ENCODE measurements at regions not wholly inside any gene's neighbourhood (a gene's known extent, or its start where the extent isn't known, plus 50 kb on each side); places are given as distances from the start of the nearest gene placed in this dataset.
A peak's percentile ranks its signal among the peaks of the same experiment; 100 is the strongest.

GRCh38 chr16:9251026-9251425, 159.6 kb downstream of the HAPSTR1 start:
- H3K4me1 ChIP-seq (ENCODE audit: control insufficient read depth, extremely low read depth, insufficient read depth, low read length), result no peaks in the 10 kb centered on the region
- no peak overlapping the region for H2AFZ ChIP-seq (ENCODE audit: low read length)
- H4K20me1 ChIP-seq (ENCODE audit: control insufficient read depth, extremely low read depth, insufficient read depth, low read length), result peaks cover 2% of the 10 kb centered on the region
- no peaks in the 10 kb centered on the region for H3K36me3 ChIP-seq (ENCODE audit: control insufficient read depth, insufficient read depth, low read length)
- H3K27ac ChIP-seq (ENCODE audit: insufficient read depth, low read length), result no peak overlapping the region
- H3K9me3 ChIP-seq (ENCODE audit: control insufficient read depth, insufficient read depth, low read depth, low read length), result no peaks in the 10 kb centered on the region
- no peak overlapping the region for H3K4me3 ChIP-seq (replicated peaks in 1 of 4; ENCODE audit: control extremely low read depth in 1 of 4, insufficient read depth in 1 of 4, low read depth in 3 of 4, low read length in 4 of 4)
- no peaks in the 10 kb centered on the region for H3K27me3 ChIP-seq (ENCODE audit: control insufficient read depth, insufficient read depth, low read length)
- no peak overlapping the region for H3K4me2 ChIP-seq (ENCODE audit: extremely low read depth, insufficient read depth, low read length)
- H3K79me2 ChIP-seq (ENCODE audit: control insufficient read depth, insufficient read depth, low read length), result no peaks in the 10 kb centered on the region
- DNase-seq (ENCODE audit: low read depth in 2 of 2), result no peak
- TF ChIP-seq EZH2 (IDR thresholded peaks at IDR 0.05; ENCODE audit: low read length, missing control alignments), result no peak
- TF ChIP-seq CTCF (conservative IDR thresholded peaks at IDR 0.05 in 1 of 2, IDR thresholded peaks at IDR 0.05 in 1 of 2; ENCODE audit: low read depth in 1 of 2, low read length in 2 of 2), result no peak
- no peak overlapping the region for H3K9ac ChIP-seq (ENCODE audit: insufficient read depth, low read length)

GRCh38 chr16:9254863-9255262, 163.4 kb downstream of the HAPSTR1 start:
- H3K9ac ChIP-seq (ENCODE audit: insufficient read depth, low read length), result no peak overlapping the region
- H3K27ac ChIP-seq (ENCODE audit: insufficient read depth, low read length), result no peak overlapping the region
- H4K20me1 ChIP-seq (ENCODE audit: control insufficient read depth, extremely low read depth, insufficient read depth, low read length), result no peaks in the 10 kb centered on the region
- H3K4me3 ChIP-seq (replicated peaks in 1 of 4; ENCODE audit: control extremely low read depth in 1 of 4, insufficient read depth in 1 of 4, low read depth in 3 of 4, low read length in 4 of 4), result no peak overlapping the region
- no peaks in the 10 kb centered on the region for H3K9me3 ChIP-seq (ENCODE audit: control insufficient read depth, insufficient read depth, low read depth, low read length)
- H3K36me3 ChIP-seq (ENCODE audit: control insufficient read depth, insufficient read depth, low read length), result no peaks in the 10 kb centered on the region
- no peak for DNase-seq (ENCODE audit: low read depth in 2 of 2)
- no peak overlapping the region for H2AFZ ChIP-seq (ENCODE audit: low read length)
- no peak overlapping the region for H3K4me2 ChIP-seq (ENCODE audit: extremely low read depth, insufficient read depth, low read length)
- H3K27me3 ChIP-seq (ENCODE audit: control insufficient read depth, insufficient read depth, low read length), result no peaks in the 10 kb centered on the region
- H3K79me2 ChIP-seq (ENCODE audit: control insufficient read depth, insufficient read depth, low read length), result no peaks in the 10 kb centered on the region
- H3K4me1 ChIP-seq (ENCODE audit: control insufficient read depth, extremely low read depth, insufficient read depth, low read length), result no peaks in the 10 kb centered on the region
- TF ChIP-seq EZH2 (IDR thresholded peaks at IDR 0.05; ENCODE audit: low read length, missing control alignments), result no peak
- no peak for TF ChIP-seq CTCF (conservative IDR thresholded peaks at IDR 0.05 in 1 of 2, IDR thresholded peaks at IDR 0.05 in 1 of 2; ENCODE audit: low read depth in 1 of 2, low read length in 2 of 2)

GRCh38 chr16:9256196-9256595, 164.8 kb downstream of the HAPSTR1 start:
- Histone ChIP-seq H3K4me2 (ENCODE audit: extremely low read depth, insufficient read depth, low read length) (no peak overlapping the region), H3K4me1 (ENCODE audit: control insufficient read depth, extremely low read depth, insufficient read depth, low read length) (no peaks in the 10 kb centered on the region), H3K79me2 (ENCODE audit: control insufficient read depth, insufficient read depth, low read length) (no peaks in the 10 kb centered on the region), H3K27me3 (ENCODE audit: control insufficient read depth, insufficient read depth, low read length) (no peaks in the 10 kb centered on the region), H3K9me3 (ENCODE audit: control insufficient read depth, insufficient read depth, low read depth, low read length) (no peaks in the 10 kb centered on the region), H3K9ac (ENCODE audit: insufficient read depth, low read length) (no peak overlapping the region), H3K36me3 (ENCODE audit: control insufficient read depth, insufficient read depth, low read length) (no peaks in the 10 kb centered on the region), H4K20me1 (ENCODE audit: control insufficient read depth, extremely low read depth, insufficient read depth, low read length) (no peaks in the 10 kb centered on the region), H2AFZ (ENCODE audit: low read length) (no peak overlapping the region), H3K4me3 (replicated peaks in 1 of 4; ENCODE audit: control extremely low read depth in 1 of 4, insufficient read depth in 1 of 4, low read depth in 3 of 4, low read length in 4 of 4) (no peak overlapping the region), H3K27ac (ENCODE audit: insufficient read depth, low read length) (no peak overlapping the region)
- TF ChIP-seq CTCF (conservative IDR thresholded peaks at IDR 0.05 in 1 of 2, IDR thresholded peaks at IDR 0.05 in 1 of 2; ENCODE audit: low read depth in 1 of 2, low read length in 2 of 2), result peak in 1 of 2 donors; percentile 27
- TF ChIP-seq EZH2 (IDR thresholded peaks at IDR 0.05; ENCODE audit: low read length, missing control alignments), result no peak
- no peak for DNase-seq (ENCODE audit: low read depth in 2 of 2)

Measured in fibroblast of lung (primary cell).